ENCODE measurements at regions not wholly inside any gene's neighbourhood (a gene's known extent, or its start where the extent isn't known, plus 50 kb on each side); places are given as distances from the start of the nearest gene placed in this dataset.
"Not testable (repeated sequence)": the region's sequence is repeated elsewhere in the genome, so short reads cannot be mapped to it uniquely, and the experiment has no call there.

- no peak for DNase-seq
Observed at GRCh38 chr5:127216143-127216542, 74.5 kb upstream of the MEGF10 start.

- no peak for DNase-seq
Observed at GRCh38 chr5:127216898-127217675, 73.5 kb upstream of the MEGF10 start.

- not testable (repeated sequence) for DNase-seq
Observed at GRCh38 chr5:127221936-127222335, 68.7 kb upstream of the MEGF10 start.

- DNase-seq = not testable (repeated sequence)
Observed at GRCh38 chr5:127222571-127223156, 67.9 kb upstream of the MEGF10 start.

GRCh38 chr5:127223256-127223974, 67.2 kb upstream of the MEGF10 start:
- no peak for DNase-seq

- DNase-seq = no peak
Observed at GRCh38 chr5:127227881-127228280, 62.7 kb upstream of the MEGF10 start.

- no peak for DNase-seq
Observed at GRCh38 chr5:127228540-127229184, 61.9 kb upstream of the MEGF10 start.

GRCh38 chr5:127229185-127229889, 61.3 kb upstream of the MEGF10 start:
- DNase-seq = peak; percentile 3

- no peak for DNase-seq
Observed at GRCh38 chr5:127231118-127231517, 59.5 kb upstream of the MEGF10 start.

- DNase-seq = no peak
Observed at GRCh38 chr5:127233590-127233989, 57.0 kb upstream of the MEGF10 start.

GRCh38 chr5:127235136-127235535, 55.5 kb upstream of the MEGF10 start:
- no peak for DNase-seq

- no peak for DNase-seq
Observed at GRCh38 chr5:127236254-127236653, 54.3 kb upstream of the MEGF10 start.
